H7 (cell line): ENCODE measurements at regions not wholly inside any gene's neighbourhood (a gene's known extent, or its start where the extent isn't known, plus 50 kb on each side); places are given as distances from the start of the nearest gene placed in this dataset.
"Not testable (repeated sequence)": the region's sequence is repeated elsewhere in the genome, so short reads cannot be mapped to it uniquely, and the experiment has no call there.

Experiments
- DNase-seq: peaks from one replicate; pipeline ENCODE4 v3.0.0; 2012
- H3K27me3 ChIP-seq: 2 replicates; pipeline ENCODE4 v1.6.0; 2011; ENCODE audit warnings: mild to moderate bottlenecking, low read length; ENCODE audit not compliant: control insufficient read depth, insufficient read depth
- H3K36me3 ChIP-seq: replicated peaks from 2 replicates; pipeline ENCODE4 v1.5.1; 2011; ENCODE audit warnings: low read length; ENCODE audit not compliant: control insufficient read depth, insufficient read depth
- H3K4me3 ChIP-seq: 2 replicates; pipeline ENCODE4 v1.5.1; 2011; ENCODE audit warnings: low read depth, mild to moderate bottlenecking, control low read depth, low read length, moderate library complexity; ENCODE audit not compliant: insufficient read depth

DNA sequence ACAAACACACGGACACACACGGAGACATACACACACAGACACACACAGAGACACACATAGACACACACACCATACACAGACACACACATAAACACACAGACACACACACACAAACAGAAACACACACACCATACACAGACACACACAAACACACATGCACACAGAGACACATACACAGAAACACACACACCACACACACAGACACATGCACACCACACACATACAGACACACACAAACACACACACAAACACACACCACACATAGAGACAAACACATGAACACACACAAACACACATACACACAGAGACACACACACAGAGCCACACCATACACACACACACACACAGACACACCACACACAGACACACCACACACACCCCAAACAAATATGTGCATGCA lies 152.7 kb upstream of the FOXD4L5 start:
- H3K27me3 ChIP-seq, result no peaks in the 10 kb centered on the region
- no peak for DNase-seq
- no peak overlapping the region for H3K4me3 ChIP-seq
- H3K36me3 ChIP-seq, result no peaks in the 10 kb centered on the region

DNA sequence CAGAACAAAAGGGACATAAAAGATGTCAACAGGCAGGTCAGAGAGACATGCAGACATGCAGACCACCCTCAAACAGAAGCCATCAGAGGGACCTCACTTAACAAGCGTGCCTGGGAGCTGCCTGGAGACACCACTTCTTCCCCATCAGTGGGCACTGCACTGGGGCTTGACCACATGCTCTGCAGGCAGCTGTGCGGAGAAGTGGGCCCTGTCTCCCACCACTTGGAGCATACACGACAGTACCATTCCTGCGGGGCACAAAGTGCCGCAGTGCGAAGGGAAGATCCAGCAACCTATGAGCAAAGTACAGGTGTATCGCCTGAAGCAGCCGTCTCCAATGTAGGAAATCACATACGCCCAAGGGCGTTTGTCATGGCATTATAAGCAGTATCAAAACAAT lies 150.5 kb upstream of the FOXD4L5 start:
- no peak overlapping the region for H3K4me3 ChIP-seq
- no peaks in the 10 kb centered on the region for H3K27me3 ChIP-seq
- no peaks in the 10 kb centered on the region for H3K36me3 ChIP-seq
- DNase-seq, result no peak

DNA sequence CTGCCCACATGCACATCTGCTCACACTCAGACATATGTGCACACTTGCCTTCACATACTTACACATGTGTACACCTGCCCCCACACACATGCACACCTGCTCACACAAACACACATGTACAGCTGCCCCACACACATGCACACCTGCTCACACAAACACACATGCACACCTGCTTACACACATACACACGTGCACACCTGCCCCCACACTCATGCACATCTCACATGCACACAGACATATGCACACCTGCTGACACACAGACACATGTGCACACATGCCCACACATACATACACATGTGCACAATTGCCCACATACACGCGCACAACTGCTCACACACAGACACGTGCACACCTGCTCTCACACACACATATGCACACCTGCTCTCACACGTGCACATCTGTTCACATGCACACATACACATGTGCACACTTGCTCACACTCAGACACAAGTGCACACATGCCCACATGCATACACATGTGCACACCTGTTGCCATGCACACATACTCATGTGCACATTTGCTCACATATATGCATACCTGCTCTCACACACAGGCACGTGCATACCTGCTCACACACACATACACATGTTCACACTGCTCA lies 147.8 kb upstream of the FOXD4L5 start:
- no peaks in the 10 kb centered on the region for H3K27me3 ChIP-seq
- no peak overlapping the region for H3K4me3 ChIP-seq
- H3K36me3 ChIP-seq, result no peaks in the 10 kb centered on the region
- no peak for DNase-seq

DNA sequence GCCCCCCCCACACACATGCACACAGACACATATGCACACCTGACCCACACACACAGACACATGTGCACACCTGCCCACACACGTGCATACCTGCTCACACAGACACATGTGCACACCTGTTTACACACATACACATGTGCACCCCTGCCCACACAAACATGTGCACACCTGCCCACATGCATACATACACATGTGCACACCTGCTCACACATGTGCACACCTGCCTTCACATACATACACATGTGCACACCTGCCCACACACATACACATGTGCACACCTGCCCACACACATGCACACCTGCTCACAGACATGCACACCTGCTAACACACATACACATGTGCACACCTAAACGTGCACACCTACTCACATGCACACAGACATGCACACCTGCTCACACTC lies 147.0 kb upstream of the FOXD4L5 start:
- no peak overlapping the region for H3K4me3 ChIP-seq
- H3K36me3 ChIP-seq, result no peaks in the 10 kb centered on the region
- H3K27me3 ChIP-seq, result no peaks in the 10 kb centered on the region
- DNase-seq, result no peak

DNA sequence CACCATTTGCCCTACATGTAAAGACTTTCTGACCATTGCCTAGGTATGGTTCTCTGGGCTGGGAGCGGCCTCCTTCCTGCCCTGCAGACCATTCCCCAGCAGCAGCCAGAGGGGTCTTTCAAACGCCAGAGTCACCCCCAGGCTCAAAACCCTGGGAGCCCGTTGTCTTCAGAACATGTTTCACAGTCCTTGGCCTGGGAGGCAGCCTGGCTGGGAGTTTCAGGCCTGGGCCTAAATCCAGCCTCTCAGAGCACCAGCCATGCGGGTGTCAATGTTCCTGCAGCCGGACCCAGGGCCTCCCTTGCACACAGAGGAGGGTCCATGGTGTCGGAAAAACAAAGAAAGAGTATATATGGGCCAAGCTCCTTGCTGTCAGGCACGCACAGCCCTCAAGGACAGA lies 145.2 kb upstream of the FOXD4L5 start:
- Histone ChIP-seq H3K27me3 (no peaks in the 10 kb centered on the region), H3K36me3 (no peaks in the 10 kb centered on the region), H3K4me3 (no peak overlapping the region)
- no peak for DNase-seq

DNA sequence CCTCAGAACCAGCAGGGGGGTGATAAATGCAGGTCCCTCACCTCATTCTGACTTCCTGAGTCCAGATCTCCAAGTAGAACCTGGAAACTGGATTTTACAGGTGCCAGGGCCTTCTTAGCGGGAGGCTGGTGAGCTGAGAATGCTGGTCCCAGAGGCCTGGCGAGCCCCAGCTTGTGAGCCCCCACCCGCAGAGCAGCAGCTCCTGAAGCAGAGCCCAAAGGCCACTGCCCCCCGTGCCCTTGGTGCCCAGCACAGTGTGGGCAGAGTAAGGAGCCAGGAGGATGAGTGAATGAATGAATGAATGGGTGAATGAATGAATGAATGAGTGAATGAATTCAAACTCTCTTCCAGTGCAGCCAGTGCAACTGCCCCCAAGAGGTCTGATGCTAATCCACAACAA lies 142.4 kb upstream of the FOXD4L5 start:
- H3K27me3 ChIP-seq, H3K4me3 ChIP-seq, DNase-seq, H3K36me3 ChIP-seq: not testable (repeated sequence)

DNA sequence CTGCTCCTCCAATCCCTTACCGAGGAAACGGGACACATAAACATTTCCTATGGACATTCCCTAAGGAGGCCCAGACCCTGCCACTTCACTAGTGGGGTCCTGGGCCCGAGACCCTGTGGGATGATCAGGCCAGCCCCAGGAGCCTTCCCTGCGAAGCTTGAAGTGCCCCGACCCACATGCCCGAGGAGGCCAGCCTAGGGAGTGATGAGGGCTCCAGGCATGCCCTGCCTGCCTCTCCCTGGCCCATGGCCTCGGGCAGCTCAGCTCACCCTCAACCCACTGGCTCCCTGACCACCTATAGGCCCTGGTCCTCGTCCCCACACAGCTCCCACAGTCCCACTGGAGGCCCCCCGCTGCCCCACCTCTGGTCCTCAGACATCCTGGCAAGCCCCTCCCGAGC lies 141.8 kb upstream of the FOXD4L5 start:
- not testable (repeated sequence) for H3K4me3 ChIP-seq, H3K27me3 ChIP-seq, DNase-seq, H3K36me3 ChIP-seq

DNA sequence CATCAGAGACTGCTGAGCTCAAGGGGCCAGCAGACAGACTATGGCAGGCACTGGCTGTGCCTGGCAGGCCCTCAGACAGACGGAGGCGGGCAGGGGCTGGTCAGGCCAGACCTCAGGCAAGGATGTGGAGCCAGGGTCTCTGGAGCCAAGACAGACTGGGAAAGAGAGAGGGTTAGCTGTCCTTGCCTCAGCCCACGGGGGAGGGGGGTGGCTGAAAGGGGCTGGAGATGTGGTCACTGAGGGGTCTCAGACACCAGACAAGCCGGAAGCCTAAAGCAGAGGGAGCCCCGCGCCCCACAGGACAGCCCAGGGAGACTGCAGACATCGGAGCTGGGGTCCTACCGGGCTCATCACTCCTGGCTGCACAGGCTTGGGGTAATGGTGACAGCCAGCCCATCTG lies 141.2 kb upstream of the FOXD4L5 start:
- H3K36me3 ChIP-seq, result no peaks in the 10 kb centered on the region
- no peak for DNase-seq
- no peak overlapping the region for H3K4me3 ChIP-seq
- H3K27me3 ChIP-seq, result no peaks in the 10 kb centered on the region

DNA sequence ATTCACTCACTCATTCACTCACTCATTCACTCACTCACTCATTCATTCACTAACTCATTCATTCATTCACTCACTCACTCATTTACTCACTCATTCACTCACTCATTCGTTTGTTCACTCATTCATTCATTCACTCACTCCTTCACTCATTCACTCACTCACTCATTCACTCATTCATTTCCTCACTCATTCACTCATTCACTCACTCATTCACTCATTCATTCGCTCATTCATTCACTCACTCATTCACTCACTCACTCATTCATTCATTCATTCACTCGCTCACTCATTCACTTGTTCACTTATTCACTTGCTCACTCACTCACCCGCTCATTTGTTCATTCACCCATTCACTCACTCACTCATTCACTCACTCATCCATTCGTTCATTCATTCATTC lies 140.2 kb upstream of the FOXD4L5 start:
- not testable (repeated sequence) for H3K36me3 ChIP-seq, H3K27me3 ChIP-seq, H3K4me3 ChIP-seq, DNase-seq

DNA sequence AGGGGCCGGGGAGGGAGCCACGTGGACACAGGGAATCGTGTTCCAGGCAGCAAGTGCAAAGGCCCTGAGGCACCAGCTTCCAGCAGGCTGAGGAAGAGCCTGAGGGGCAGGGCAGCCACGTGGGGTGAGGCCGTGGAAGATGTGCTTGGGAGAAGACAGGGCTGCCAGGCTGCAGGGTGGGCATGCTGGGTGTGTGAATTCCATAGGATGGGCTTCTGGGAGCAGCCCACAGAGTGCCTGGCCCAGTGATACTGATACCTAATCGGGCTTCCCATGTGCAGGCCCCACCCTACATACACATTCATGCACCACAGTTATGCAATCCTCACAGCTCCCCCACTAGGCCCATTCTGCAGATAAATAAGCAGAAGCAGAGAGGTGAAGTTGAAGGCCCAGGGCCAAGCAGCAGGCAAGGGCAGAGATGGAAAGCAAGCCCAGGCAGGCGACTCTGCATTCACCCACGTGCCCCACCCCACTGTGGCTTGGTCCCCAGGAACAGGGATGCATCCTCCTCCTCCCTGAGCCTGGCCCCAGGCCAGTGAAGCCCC lies 139.5 kb upstream of the FOXD4L5 start:
- not testable (repeated sequence) for H3K27me3 ChIP-seq, H3K4me3 ChIP-seq, DNase-seq, H3K36me3 ChIP-seq

DNA sequence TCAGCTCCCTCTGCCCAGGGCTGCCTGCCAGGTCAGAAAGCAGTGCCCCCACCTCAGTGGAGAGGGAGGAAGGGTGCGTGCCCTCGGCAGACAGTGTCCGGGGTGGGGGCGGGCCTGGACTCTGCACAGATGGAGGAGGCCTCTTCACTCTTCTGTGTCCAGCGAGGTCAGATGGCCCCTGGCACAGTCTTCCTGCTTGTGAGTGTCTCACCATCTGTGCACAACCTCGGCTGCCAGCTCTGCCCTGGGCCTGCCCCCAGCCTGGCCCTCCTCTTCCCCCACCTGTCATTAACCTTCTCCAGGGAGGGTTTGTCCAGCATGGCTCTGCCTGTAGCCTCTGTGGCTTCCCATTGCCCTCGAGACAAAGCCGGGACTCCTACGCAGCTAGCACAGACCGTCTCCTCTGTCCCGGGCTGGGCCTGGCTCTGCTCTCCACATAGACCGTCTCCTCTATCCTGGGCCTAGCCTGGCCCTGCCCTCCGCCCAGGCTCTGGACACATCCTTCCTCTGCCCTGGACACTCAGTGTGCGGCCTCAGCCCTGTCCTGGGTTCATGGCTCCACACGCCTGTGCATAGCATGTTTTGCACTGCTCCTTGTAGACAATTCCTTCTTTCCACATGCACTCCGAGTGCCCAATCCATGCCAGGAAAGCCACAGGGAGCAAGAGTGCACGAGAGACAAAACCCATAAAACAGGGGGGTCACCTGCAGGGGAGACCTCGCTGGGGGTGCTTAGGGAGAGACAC lies 138.9 kb upstream of the FOXD4L5 start:
- not testable (repeated sequence) for H3K27me3 ChIP-seq, H3K4me3 ChIP-seq, H3K36me3 ChIP-seq, DNase-seq

DNA sequence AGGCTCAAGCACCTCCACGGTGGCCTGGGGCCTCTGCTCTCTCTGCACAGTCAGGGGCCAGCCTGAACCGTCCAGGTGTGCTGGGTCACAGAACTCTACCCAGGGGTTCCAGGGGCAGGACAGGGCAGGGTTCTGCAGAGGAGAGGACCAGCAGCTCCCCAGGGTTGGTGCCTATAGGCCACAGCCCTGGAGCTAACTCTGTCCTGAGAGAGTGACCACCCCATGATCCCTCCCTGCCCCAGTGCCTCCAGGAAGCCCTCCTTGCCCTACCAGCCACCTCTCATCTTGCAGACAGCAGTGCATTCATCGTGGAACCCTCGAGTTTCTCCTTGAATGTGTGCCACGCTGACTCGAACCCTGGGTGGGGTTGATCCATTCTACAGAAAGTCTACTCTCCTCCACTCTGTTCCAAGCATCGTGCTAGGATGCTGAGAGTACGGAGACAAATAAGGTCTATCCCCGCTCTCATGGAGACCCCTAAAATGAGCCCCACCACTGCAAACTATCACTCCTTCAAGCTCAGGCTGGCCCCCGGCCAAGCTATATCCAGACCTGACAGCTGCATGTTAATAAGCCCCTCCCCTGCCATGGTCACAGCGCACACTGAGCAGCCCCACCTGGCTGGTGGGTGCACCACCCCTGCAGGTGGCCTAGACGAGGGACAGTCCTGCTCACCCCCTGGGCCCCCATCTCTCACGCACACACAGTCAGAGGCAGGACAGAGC lies 138.1 kb upstream of the FOXD4L5 start:
- not testable (repeated sequence) for DNase-seq, H3K36me3 ChIP-seq, H3K4me3 ChIP-seq, H3K27me3 ChIP-seq

DNA sequence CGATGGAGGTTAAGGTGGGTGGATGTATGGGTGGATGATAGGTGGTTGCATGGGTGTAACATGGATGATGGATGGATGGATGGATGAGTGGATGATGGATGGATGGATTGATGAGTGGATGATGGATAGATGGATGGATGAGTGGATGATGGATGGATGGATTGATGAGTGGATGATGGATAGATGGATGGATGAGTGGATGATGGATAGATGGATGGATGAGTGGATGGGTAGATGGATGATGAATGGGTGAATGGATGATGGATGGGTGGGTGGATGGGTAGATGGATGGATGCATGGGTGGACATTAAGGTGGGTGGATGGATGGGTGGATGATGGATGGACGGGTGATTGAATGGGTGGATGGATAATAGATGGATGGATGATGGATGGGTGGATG lies 136.5 kb upstream of the FOXD4L5 start:
- H3K27me3 ChIP-seq, H3K36me3 ChIP-seq, DNase-seq, H3K4me3 ChIP-seq: not testable (repeated sequence)

DNA sequence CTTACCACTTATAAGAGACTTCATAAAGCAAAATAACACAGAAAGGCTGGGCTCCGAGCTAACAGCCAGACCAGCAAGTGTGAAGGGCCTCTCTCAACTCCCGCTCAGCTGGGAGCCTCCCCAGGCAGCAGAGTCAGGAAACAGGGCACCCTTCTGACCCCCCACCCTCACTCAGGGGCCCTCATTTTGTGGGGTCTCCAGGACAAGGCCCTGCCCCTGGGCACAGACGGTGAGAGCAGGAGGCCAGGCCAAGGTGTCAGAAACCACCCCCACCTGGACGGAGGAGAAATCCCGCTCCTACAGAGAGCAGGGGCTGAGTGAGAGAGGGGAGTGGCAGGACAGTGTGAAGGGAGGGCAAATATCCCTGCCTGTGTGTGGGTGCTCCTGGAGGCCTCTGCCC lies 135.8 kb upstream of the FOXD4L5 start:
- no peaks in the 10 kb centered on the region for H3K27me3 ChIP-seq
- DNase-seq, result no peak
- no peak overlapping the region for H3K4me3 ChIP-seq
- no peaks in the 10 kb centered on the region for H3K36me3 ChIP-seq

DNA sequence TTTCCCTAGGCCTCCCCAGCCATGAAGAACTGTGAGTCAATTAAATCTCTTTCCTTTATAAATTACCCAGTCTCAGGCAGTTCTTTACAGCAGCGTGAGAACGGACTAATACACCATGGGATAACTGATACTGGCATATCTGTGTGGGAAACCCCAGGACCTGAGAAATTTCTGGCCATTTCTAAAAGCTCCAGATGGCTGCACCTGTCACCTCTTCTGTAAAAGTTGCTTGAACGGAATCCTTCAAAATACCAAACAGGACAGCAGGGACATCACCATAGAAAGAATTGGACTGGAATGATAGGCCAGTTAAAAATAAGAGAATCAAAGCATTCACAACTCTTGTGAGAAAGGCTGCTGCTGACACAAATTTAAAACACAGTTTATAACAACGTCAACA lies 134.0 kb upstream of the FOXD4L5 start:
- not testable (repeated sequence) for H3K27me3 ChIP-seq, DNase-seq, H3K4me3 ChIP-seq, H3K36me3 ChIP-seq
